ENCODE measurements at regions not wholly inside any gene's neighbourhood (a gene's known extent, or its start where the extent isn't known, plus 50 kb on each side); places are given as distances from the start of the nearest gene placed in this dataset.
A peak's percentile ranks its signal among the peaks of the same experiment; 100 is the strongest.
"Not testable (repeated sequence)": the region's sequence is repeated elsewhere in the genome, so short reads cannot be mapped to it uniquely, and the experiment has no call there.

DNA sequence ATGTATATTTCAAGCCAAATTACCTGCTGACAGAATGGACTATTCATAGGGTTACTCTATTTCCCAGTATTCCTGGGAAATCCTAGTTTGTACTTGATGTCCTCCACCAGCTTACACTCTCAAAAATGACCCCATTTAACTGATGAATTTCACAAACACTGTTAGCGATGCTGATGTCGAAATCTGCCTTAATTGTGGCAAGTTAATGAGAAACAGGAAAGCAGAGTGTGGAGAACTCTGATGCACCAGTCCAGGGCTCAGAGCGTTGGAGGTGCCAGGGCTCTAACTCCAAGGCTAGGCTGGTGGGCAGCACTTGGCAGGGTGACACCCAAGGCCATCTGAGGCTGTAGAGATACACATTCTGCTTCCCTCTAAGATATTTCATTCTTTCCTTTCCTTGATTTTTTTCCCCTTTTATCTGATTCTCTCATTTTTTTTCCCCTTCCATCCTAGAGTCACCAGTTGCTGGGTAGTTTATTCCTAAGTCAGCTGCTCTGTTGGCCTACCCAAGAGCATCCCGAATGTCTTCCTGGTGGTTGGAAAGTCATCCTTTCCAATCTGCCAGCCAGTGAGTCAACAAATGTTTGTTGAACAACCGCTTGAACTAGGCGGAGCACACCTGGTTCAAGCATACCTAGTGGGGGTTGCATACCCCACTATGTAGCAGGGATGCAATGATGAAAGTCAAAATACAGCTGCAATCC, 525.0 kb upstream of the NRP1 start:
- no peak for DNase-seq

GRCh38 chr10:33858326-33858725, 523.9 kb upstream of the NRP1 start:
- DNase-seq, result no peak

- not testable (repeated sequence) for DNase-seq
Observed at GRCh38 chr10:33853221-33853620, 518.8 kb upstream of the NRP1 start.

DNA sequence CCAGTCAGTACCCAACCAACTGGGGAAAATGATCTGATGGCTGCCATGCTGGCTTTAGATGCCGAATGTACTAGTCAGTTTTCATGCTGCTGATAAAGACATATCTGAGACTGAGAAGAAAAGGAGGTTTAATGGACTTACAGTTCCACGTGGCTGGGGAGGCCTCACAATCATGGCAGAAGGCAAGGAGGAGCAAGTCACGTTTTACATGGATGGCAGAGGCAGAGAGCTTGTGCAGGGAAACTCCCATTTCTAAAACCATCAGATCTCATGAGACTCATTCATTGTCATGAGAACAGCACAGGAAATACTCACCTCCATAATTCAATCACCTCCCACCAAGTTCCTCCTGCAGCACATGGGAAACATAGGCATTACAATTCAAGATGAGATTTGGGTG, 508.9 kb upstream of the NRP1 start:
- no peak for DNase-seq

DNA sequence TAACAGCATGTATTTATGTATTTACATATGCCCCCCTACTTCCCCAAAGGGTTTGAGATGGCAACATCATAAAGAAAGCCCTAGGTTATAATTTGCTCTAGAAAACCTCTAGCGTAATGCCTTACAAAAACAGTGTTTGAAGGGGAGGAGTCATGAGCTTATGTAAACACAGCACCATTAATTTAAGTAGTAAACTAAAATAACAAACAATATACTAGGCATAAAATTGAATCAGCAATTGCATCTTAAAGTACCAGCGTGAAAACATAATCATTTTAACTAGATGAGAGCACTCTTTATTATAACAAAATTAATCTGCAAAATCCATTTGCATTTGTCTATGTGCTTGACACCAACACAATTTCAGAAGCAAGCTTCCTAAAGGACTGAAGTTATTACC, 507.2 kb upstream of the NRP1 start:
- DNase-seq, result no peak

GRCh38 chr10:33838731-33839130, 504.3 kb upstream of the NRP1 start:
- DNase-seq, result no peak

DNA sequence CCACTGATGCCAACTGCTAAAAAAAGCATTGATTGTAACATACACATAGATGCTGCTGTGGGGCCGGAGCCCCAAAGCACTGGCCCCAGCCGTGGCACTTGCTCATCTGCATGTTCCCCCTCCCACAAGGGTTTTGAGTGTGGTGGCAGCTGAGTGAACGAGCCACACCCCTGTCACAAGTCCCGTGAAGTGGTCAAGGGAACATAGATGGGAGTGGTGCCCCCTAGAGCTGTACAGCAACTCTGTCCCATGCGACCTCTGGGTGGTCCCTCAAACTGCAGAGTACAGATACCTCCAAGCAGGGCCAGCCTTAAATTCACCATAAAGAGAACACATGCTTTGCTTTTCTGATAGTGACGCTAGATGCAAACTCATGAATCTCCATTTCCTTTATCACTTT, 503.3 kb upstream of the NRP1 start:
- no peak for DNase-seq

GRCh38 chr10:33835556-33835955, 501.1 kb upstream of the NRP1 start:
- peak; percentile 2 for DNase-seq

GRCh38 chr10:33833566-33833965, 499.1 kb upstream of the NRP1 start:
- no peak for DNase-seq

DNA sequence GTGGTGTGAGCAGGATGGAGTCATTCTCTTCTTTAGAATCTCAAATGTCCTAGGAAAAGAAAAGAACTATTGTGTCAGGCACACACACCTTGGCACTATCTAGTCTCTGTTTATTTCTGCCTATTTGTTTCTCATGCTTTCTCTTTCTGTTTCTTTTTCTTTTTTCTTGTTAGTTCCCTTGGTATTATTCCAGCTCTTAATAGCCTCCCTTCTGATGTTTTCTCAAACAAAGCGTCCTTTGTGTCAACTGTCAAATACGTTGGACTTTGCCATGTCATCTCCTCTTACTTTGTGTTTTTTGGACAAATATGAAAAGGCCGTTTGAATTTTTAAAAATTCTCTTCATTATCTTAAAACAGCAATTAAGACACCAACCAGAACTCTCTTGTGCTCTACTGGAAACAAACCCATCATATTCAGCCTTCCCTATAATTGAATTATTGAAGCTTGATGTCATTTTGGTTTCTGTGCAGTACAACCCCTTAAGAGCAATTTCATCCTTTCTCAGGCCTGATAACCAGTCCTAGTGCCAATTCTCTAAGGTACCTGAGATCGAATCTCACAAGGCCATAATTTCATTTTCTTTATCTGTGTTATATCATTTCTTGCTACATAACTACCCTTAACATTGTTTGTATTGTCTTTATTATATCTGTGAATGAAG, 497.8 kb upstream of the NRP1 start:
- no peak for DNase-seq

DNA sequence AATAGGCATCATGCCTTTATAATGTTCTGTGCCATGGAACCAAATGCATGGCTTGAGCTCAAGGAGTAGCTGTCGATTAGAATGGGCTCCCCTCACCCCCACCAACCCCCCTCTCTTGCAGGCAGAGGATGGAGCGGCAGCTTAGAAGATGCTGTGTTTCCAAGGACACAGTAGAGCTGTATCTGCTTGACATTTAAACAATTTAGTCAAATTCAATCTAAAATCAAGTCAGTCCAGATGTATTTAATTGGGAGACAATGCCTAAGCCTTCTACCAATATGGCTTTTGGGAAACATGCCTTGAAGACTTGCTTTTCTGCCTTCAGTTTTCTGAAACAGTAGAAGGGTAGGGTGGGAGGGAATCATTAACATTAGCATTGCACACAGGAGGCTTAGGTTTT, 497.1 kb upstream of the NRP1 start:
- DNase-seq, result no peak

GRCh38 chr10:33829899-33830298, 495.4 kb upstream of the NRP1 start:
- not testable (repeated sequence) for DNase-seq

- no peak for DNase-seq
Observed at GRCh38 chr10:33828592-33828991, 494.1 kb upstream of the NRP1 start.

GRCh38 chr10:33826186-33826585, 491.7 kb upstream of the NRP1 start:
- DNase-seq, result no peak

DNA sequence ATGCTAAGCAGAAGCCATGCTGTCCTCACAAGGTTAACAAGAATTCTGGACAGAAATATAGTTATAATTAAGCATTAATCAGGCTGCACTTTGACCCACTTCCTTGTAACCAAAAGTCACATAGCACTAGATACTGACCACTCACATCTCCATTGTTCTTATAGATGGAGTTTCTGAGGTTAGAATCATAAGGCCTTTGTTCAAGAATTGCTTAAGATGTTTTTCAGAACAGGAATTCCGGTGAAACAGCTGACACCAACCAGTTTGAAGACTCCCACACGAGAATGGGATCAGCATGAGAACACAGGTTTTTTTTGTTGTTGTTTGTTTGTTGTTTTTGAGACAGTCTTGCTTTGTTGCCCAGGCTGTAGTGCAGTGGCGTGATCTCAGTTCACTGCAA, 488.3 kb upstream of the NRP1 start:
- no peak for DNase-seq

- DNase-seq, result no peak
Observed at GRCh38 chr10:33820531-33820930, 486.1 kb upstream of the NRP1 start.

DNA sequence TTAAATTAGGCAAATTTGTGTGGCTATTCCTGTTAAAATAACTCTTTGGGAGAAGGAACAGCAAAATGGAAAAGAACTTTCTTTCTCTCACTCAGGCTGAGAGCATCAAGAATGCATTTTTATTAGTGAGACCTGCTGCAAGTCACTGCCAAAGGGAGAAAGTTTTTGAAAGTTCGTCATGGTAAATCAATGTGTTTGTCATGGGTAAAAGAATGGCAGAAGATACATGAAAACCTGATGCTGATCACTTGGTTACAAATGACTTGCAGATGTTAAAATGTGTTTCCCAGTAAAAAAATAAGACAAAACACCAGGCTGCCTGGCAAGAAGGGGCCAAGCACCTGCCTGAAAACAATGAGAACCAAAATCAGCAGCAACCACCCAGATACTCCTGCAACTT, 484.7 kb upstream of the NRP1 start:
- no peak for DNase-seq

- peak; percentile 60 for DNase-seq
Observed at GRCh38 chr10:33818343-33818742, 483.9 kb upstream of the NRP1 start.

DNA sequence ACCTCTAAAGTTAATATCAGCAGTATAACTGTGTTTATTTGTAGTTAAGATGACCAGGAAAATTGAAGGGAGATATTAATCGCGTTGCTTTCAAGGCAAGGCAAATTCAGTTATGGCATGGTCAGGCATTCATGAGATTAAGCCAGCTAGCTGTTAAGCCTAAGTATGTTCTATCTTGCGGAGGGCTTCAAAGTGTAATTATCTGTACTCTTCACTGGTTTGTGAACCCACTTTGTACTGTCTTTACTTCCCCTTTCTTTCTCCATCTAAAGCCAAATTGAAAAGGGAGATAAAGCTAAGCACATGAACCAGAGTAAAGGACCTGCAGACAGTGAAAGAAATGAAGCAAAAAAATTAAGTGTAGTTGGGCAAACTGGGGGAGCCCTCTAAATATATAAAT, 483.1 kb upstream of the NRP1 start:
- DNase-seq, result peak; percentile 36

DNA sequence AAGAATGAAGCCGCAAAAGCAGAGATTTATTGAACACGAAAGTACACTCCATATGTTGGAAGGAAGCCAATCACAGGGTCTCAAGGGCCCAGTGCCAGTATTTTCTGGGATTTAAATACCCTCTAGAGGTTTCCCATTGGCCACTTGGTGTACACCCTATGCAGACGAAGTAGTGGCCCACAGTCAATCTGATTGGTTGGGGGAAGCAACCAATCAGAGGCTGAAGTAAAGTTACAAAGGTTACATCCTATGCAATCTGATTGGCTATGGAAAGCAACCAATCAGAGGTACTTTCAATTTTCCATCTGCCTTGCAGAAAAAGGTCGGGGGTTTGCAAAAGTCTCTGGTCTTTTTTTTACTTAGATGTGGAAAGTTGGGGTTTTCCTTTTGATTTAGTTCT, 481.3 kb upstream of the NRP1 start:
- no peak for DNase-seq

DNA sequence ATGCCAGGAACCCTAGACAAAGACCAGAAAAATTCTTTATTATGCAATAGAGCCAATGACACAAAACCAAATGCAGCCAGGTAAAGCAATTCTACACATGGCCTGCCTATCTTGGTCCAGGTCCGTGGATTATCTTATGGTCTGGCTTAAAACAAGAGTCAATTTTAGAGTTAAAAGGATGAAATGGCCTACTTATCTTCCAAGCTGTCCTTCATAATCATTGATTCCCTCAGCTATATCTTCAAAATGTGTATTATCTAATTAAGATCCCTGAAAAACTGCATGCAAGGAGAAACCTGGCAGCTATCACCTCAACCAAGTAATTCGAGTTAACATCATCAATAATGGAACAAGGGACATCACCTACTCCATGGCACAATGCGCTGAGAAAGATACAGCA, 479.4 kb upstream of the NRP1 start:
- no peak for DNase-seq

- DNase-seq, result no peak
Observed at GRCh38 chr10:33813415-33813814, 478.9 kb upstream of the NRP1 start.

GRCh38 chr10:33812586-33812985, 478.1 kb upstream of the NRP1 start:
- no peak for DNase-seq

DNA sequence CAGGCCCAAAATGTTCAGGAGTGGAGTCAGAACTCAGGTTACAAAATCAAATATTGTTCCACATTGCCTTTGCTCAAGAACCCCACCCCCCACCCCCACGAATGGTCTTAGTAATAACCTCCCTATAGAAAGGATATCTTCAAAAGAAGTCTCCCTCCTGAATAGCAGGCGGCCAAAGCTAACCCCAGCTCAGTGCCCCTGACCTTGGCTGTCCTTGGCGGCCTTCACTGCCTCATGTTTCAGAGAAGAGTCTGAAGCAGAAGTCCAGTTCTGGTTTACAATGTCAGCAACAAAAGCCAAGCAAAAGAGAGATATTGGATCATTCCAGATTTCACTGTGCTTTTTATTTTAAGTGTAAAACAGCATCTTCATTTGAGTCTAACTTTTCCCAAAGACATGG, 476.5 kb upstream of the NRP1 start:
- DNase-seq, result no peak

DNA sequence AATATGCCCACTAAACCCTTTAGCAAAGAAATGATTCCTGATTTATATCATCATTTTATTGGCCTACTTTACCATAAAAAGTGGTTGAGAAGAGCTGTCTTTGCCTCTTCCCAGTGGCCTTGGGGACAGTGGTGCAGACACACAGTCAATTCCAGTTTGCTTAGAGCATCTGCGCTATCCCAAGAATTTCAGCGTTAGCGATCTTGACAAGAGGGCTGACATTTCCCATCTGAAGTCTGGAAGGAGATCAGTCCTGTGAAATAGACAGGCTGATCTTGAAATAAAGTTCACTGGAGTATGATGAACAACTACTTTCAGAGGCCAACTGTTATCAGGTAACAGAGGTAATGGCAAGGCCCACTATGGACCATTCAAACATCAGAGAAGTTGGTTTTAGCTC, 475.3 kb upstream of the NRP1 start:
- DNase-seq, result no peak
